Right ventricle myocardium superior (tissue), 1 donor: ENCODE measurements at regions not wholly inside any gene's neighbourhood (a gene's known extent, or its start where the extent isn't known, plus 50 kb on each side); places are given as distances from the start of the nearest gene placed in this dataset.
A peak's percentile ranks its signal among the peaks of the same experiment; 100 is the strongest.
"Not testable (repeated sequence)": the region's sequence is repeated elsewhere in the genome, so short reads cannot be mapped to it uniquely, and the experiment has no call there.

ENCODE experiments used
- ATAC-seq: fragments of 200-7000 bp; cut with Tn5 transposase; one replicate; pipeline ENCODE4 v1.9.1; 2020; ENCODE audit warnings: mild to moderate bottlenecking; ENCODE audit not compliant: poor library complexity
- DNase-seq: peaks from one replicate; pipeline ENCODE4 v3.0.0-alpha.2; 2020
- intact Hi-C: fragments of 100-400 bp; cut with DNase I; formaldehyde crosslinking; loops from one replicate; pipeline ENCODE4 v1.11.2; 2022
- donor health status: DM: no; HTN: yes; CAD: no; lungs with severe emphysema.

- DNase-seq, ATAC-seq, intact Hi-C loops: not testable (repeated sequence)
Observed at GRCh38 chr4:86413426-86413825, 53.6 kb upstream of the MAPK10 start.

GRCh38 chr4:86414686-86415085 is 54.8 kb upstream of the MAPK10 start:
- DNase-seq, result no peak
- ATAC-seq, result no peak
- intact Hi-C loops, result no loop called here

GRCh38 chr4:86416081-86416480 is 56.2 kb upstream of the MAPK10 start:
- no peak for ATAC-seq
- intact Hi-C loops, result no loop called here
- no peak for DNase-seq

DNA sequence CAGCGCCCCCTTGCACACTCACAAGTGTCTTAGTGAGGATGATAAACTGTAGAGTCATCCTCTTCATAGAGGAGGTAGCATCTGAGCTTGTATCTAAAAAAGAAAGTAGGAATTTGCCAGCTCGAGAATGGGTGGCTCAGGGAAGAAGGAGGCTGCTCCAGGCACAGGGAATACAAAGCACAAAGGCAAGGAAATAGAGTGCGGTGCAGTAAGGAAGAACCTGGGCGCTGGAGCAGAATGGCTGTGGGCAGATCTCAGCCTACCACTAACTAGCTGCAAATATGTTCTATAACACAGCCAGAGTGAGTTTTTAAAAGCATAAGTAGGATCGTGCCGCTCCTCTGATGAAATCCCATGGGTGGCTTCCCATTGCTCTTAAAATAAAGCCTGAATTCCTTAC is 61.6 kb upstream of the MAPK10 start:
- ATAC-seq (no peak), DNase-seq (no peak)
- intact Hi-C loops, result no loop called here

DNA sequence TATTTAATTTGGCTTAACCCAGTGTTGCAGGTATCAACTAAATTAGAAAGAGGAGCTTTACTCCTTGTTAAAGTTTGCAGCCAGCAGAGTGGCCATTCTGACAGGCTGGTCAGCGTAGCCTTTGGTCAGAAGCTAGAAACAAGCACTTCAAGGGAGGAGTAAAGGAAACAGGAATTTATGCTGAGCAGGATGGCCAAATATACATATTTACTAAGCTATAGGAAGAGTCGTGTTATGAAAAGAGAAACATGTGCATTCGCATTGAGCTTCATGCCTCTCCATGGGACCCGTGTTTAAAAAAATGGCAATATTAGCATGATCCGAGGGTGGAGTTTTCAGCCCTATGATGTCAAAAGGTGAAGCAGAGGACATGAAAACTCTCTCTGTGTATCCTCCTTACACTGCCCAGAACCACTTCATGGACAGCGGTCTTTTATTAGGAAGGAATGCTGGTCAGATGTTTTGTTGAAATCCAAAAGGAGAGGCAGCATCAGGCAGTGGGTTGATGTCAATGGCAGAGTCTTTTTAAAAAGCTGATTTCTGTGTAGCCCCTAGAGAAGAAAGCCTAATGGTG is 71.8 kb upstream of the MAPK10 start:
- no peak for DNase-seq
- intact Hi-C loops, result no loop called here

GRCh38 chr4:86432559-86433134 is 72.8 kb upstream of the MAPK10 start:
- ATAC-seq, result no peak
- intact Hi-C loops, result no loop called here
- no peak for DNase-seq

More for the DNA sequence above, 71.8 kb upstream of the MAPK10 start:
- ATAC-seq, result no peak

- ATAC-seq, result no peak
- intact Hi-C loops, result no loop called here
- no peak for DNase-seq
Observed at GRCh38 chr4:86439293-86439692, 79.4 kb upstream of the MAPK10 start.

- intact Hi-C loops, result no loop called here
- no peak for DNase-seq
Observed at GRCh38 chr4:86441175-86441936, 81.5 kb upstream of the MAPK10 start.

GRCh38 chr4:86442881-86443280 is 83.0 kb upstream of the MAPK10 start:
- ATAC-seq, result no peak
- intact Hi-C loops, result no loop called here
- no peak for DNase-seq

More at GRCh38 chr4:86441175-86441936, 81.5 kb upstream of the MAPK10 start:
- ATAC-seq, result no peak

GRCh38 chr4:86443495-86443894 is 83.6 kb upstream of the MAPK10 start:
- no peak for ATAC-seq
- intact Hi-C loops, result no loop called here
- DNase-seq, result no peak

DNA sequence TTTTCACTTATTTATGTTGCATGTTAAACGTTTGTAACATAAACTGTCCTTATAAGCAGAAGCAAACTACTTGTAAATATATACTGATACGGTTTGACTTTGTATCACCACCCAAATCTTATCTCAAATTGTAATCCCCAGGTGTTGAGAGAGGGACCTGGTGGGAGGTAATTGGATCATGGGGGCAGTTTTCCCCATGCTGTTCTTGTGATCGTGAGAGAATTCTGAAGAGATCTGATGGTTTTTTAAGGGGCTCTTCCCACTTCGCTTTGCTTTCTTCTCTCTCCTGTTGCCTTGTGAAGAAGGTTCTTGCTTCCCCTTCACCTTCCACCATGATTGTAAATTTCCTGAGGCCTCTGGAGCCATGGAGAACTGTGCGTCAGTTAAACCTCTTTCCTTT is 87.1 kb upstream of the MAPK10 start:
- ATAC-seq (no peak), DNase-seq (no peak)
- intact Hi-C loops, result no loop called here

- intact Hi-C loops, result no loop called here
- DNase-seq (no peak), ATAC-seq (no peak)
Observed at GRCh38 chr4:86448871-86449270, 89.0 kb upstream of the MAPK10 start.

DNA sequence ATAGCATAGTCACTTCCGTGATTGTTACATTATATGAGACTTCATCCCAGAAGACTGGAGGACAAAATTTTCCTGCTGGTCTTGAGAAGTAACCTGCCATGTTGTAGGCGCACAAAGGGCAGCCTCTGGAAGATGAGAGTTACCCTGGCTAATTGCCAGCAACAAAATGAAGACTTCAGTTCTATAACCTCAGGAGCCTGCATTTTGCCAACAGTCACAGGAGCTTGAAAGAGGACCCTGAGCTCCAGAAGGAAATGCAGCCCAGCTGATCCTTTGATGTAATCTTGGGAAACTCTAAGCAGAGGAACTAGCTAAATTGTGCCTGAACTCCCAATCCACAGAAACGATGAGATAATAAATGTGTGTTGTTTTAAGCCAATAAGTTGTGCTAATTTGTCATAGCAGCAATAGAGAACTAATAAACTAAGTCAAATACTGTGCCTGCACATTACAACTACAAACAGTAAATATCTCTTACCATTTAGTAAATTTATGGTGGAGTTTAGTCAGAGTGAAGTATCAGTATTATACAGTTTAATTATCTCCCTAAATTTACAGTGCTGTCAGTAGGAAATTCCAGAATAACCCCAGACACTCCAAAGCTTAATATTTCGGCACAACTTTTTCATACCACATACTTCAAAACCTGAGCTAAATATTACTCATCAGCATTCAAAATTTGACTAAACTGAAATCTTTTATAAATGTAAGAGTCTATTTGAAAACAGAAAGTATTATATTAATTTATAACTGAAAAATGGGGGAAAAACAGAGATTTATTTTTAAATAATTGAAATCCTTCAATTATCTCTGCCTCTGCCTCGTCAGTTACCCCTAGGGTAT is 90.1 kb upstream of the MAPK10 start:
- no peak for ATAC-seq
- no peak for DNase-seq
- intact Hi-C loops, result no loop called here

DNA sequence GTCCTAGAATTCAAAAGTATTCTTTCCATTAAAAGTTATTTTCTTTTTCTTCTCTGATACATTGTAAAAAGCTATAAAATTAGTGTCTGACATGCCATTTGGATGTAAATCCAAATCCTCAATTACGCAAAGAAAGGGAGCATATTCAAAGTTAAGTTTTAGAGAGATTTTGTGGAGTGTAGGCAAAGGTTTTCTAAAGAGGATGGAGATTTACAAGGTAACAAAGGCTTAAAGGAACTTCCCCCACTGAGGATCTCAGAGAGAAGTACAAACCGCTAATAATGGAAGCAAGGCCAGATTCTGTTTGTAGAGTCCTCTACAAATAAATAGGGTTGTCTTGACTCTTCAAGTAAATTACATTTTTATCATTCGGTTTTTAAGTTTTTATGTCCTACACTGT is 91.0 kb upstream of the MAPK10 start:
- ATAC-seq (no peak), DNase-seq (no peak)
- intact Hi-C loops, result no loop called here

- peak; percentile 34 for ATAC-seq
- no peak for DNase-seq
- intact Hi-C loops, result no loop called here
Observed at GRCh38 chr4:86451560-86452330, 91.9 kb upstream of the MAPK10 start.

DNA sequence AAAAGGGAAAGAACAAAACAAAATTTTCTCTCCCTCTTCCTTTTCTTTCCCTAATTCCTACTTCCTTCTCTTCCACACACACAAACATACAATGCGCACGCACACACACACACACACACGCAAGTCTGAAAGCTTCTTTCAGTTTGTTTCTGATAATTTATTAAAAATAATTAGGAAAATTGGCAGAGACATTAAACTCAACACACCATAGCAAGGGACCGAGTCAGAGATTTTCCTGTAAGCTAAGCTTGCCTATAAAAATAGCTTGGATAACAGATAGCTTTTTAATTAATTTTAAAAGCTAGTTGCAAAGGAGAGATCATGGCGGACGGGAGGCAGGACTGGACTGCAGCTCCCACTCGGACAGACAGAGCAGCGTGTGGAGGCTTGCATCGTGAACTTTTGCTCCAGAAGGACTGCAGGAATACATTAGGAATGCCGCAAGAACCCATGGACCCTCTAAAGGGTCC is 92.6 kb upstream of the MAPK10 start:
- DNase-seq, result no peak
- ATAC-seq, result peak; percentile 83
- intact Hi-C loops, result no loop called here

DNA sequence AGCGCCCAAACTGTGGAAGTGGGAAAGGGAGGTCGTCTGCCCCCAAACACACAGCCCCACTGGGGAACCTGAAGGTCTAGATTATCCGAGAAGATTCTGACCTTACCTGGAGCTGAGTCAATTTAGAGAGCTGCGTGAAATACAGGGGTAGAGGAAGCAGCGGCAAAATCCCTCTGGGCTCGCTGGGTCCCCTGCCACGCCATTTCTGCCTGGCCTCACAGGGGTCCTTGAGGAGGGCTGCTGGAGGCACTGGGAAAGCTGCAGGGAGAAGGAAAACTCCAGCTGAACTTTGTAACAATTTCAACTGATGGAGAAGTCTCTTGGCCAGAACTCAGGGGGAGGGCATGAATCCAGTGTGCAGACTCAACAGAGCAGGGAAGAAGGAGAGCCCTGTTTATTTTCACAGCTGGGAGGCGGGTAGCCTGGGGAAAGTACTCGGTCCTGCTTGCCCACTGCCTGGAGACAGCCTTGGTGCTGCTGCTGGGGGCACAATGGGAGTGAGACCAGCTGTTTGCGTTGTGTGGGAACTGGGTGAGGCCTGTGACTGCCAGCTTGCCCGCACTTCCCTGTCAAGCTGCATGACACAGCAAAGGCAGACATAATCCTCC is 93.2 kb upstream of the MAPK10 start:
- ATAC-seq (peak; percentile 88), DNase-seq (peak; percentile 50)
- intact Hi-C loops, result no loop called here

DNA sequence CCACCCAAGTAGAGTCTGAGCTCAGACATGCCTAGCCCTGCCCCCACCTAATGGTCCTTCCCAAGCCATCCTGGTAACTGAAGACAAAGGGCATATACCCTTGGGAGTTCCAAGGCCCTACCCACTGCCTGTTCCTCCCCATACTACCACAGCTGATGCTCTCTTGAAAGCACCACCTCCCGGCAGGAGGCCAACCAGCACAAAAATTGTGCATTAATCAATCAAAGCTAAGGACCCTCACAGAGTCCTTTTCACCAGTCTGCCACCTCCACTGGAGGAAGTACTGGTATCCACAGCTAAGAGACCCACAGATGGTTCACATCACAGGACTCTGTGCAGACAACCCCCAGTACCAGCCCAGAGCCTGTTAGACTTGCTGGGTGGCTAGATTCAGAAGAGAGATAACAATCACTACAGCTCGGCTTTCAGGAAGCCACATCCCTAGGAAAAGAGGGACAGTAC is 93.8 kb upstream of the MAPK10 start:
- intact Hi-C loops, DNase-seq: not testable (repeated sequence)
- peak; percentile 26 for ATAC-seq
